K562 (cell line): ENCODE measurements at regions not wholly inside any gene's neighbourhood (a gene's known extent, or its start where the extent isn't known, plus 50 kb on each side); places are given as distances from the start of the nearest gene placed in this dataset.

ENCODE experiments used
- ATAC-seq: fragments of 200-7000 bp; cut with Tn5 transposase; 3 replicates; pipeline ENCODE4 v1.9.1; 2020; ENCODE audit warnings: moderate library complexity
- BruUV-seq: library from RNA; stranded (reverse); fragments of 400-500 nt; replicated peaks from 2 replicates; lab custom pipeline; 2021; lab: Mats Ljungman, UMichigan
- CTCF ChIA-PET: fragments of 300-600 bp; formaldehyde crosslinking; extraction: SDS; loops from one replicate; lab custom pipeline; 2021; ENCODE audit warnings: low intra/inter-chr PET ratio; lab: Yijun Ruan, JAX
- POLR2A ChIA-PET: fragments of 300-600, 350-650 bp; sonication (Branson Sonifier 250); formaldehyde crosslinking; extraction: SDS; loops from one replicate; lab custom pipeline; 2021; ENCODE audit warnings: antibody characterized with exemption, inconsistent platforms; lab: Yijun Ruan, JAX
- DNase-seq, 4 experiments: peaks; one replicate each; pipeline versions ENCODE4 v3.0.0 to v3.0.0-alpha.2; 2011 to 2018; ENCODE audit warnings: low spot score in 3 of 4, mixed read lengths in 3 of 4; ENCODE audit errors: extremely low read depth in 1 of 4
- FAIRE-seq: peaks from 2 replicates; lab custom pipeline; 2011; peaks lifted over from hg19 to GRCh38; lab: Jason Lieb, UNC
- H2AFZ ChIP-seq: 2 replicates; pipeline ENCODE4 v1.6.0; 2011; ENCODE audit warnings: low read depth, low read length, control low read depth, inconsistent platforms
- H3K27ac ChIP-seq: fragments of 200-600 bp; 3 replicates; pipeline ENCODE4 v1.8.0; 2011; ENCODE audit warnings: low read depth, mild to moderate bottlenecking, control low read depth, inconsistent platforms, low read length, moderate library complexity, mixed read lengths; ENCODE audit errors: extremely low read depth
- H3K27me3 ChIP-seq, 2 experiments: fragments of 300-600 bp in 1 of 2; 2 replicates in 1 of 2; 3 replicates in 1 of 2; pipeline versions ENCODE4 v1.6.0 to v1.8.0; 2011; ENCODE audit warnings: inconsistent platforms in 2 of 2, low read length in 2 of 2, mild to moderate bottlenecking in 1 of 2, mixed read lengths in 1 of 2, moderate library complexity in 1 of 2; ENCODE audit not compliant: control insufficient read depth in 2 of 2, insufficient read depth in 2 of 2
- H3K36me3 ChIP-seq: fragments of 300-600 bp; 3 replicates; pipeline ENCODE4 v1.8.0; 2011; ENCODE audit warnings: mild to moderate bottlenecking, low read length, inconsistent platforms; ENCODE audit not compliant: control insufficient read depth, insufficient read depth
- H3K4me1 ChIP-seq, 2 experiments: fragments of 200-600 bp in 1 of 2; replicated peaks in 1 of 2; 2 replicates in 1 of 2; 3 replicates in 1 of 2; pipeline versions ENCODE4 v1.5.1 to v1.8.0; 2011; ENCODE audit warnings: inconsistent platforms in 2 of 2, low read length in 2 of 2, mild to moderate bottlenecking in 1 of 2, mixed read lengths in 1 of 2, moderate library complexity in 1 of 2; ENCODE audit not compliant: control insufficient read depth in 2 of 2, insufficient read depth in 2 of 2
- H3K4me2 ChIP-seq: 2 replicates; pipeline ENCODE4 v1.6.1; 2011; ENCODE audit warnings: low read length, control low read depth, inconsistent platforms, mixed read lengths; ENCODE audit not compliant: insufficient read depth
- H3K4me3 ChIP-seq: fragments of 200-600 bp; sonication (generic), shearing (Covaris generic); 2 replicates; pipeline ENCODE4 v1.5.1; 2016; ENCODE audit warnings: control low read depth, inconsistent platforms
- H3K79me2 ChIP-seq: fragments of 200-600 bp; 3 replicates; pipeline ENCODE4 v1.8.0; 2011; ENCODE audit warnings: low read length, inconsistent platforms; ENCODE audit not compliant: control insufficient read depth, insufficient read depth
- H3K9ac ChIP-seq, 2 experiments: 2 replicates each; pipeline versions ENCODE4 v1.6.0 to v1.6.1; 2011; ENCODE audit warnings: low read depth in 2 of 2, low read length in 2 of 2, control low read depth in 1 of 2, inconsistent platforms in 1 of 2, mild to moderate bottlenecking in 1 of 2, mixed read lengths in 1 of 2; ENCODE audit not compliant: insufficient read depth in 1 of 2
- H3K9me1 ChIP-seq: one replicate; pipeline ENCODE4 v1.6.0; 2011; ENCODE audit warnings: inconsistent platforms, mild to moderate bottlenecking, low read length, moderate library complexity; ENCODE audit not compliant: control insufficient read depth, insufficient read depth
- H3K9me3 ChIP-seq: replicated peaks from 2 replicates; pipeline ENCODE4 v1.5.1; 2011; ENCODE audit warnings: low read depth, low read length, inconsistent platforms; ENCODE audit not compliant: control insufficient read depth, insufficient read depth
- H4K20me1 ChIP-seq: replicated peaks from 2 replicates; pipeline ENCODE4 v1.6.1; 2011; ENCODE audit warnings: low read length, inconsistent platforms, mixed read lengths; ENCODE audit not compliant: control insufficient read depth, insufficient read depth
- ARID2 ChIP-seq: fragments of 450-650 bp; IDR thresholded peaks from 2 replicates; pipeline ENCODE4 v1.6.1; 2017; ENCODE audit warnings: antibody characterized with exemption, mild to moderate bottlenecking
- BHLHE40 ChIP-seq: IDR thresholded peaks from 2 replicates; pipeline ENCODE4 v1.6.1; 2011; ENCODE audit warnings: low read length, improper control_type of control experiment
- NFE2 ChIP-seq: IDR thresholded peaks from 2 replicates; pipeline ENCODE4 v1.6.1; 2014; ENCODE audit warnings: antibody characterized with exemption, low read depth
- WHSC1 ChIP-seq: IDR thresholded peaks from one replicate; pipeline ENCODE4 v1.6.1; 2012; ENCODE audit warnings: low read length, control low read depth, inconsistent platforms
- ZNF212 ChIP-seq: fragments of 450-650 bp; formaldehyde crosslinking; IDR thresholded peaks from 2 replicates; pipeline ENCODE4 v1.4.0; 2020; ENCODE audit warnings: mild to moderate bottlenecking
- WGBS: fragments of 100-300 bp; shearing (Covaris generic); methylation state at CpG from one replicate; pipeline ENCODE4 v1.1.6; 2016; ENCODE audit warnings: low coverage, mixed read lengths; ENCODE audit not compliant: insufficient coverage; ENCODE audit errors: missing lambda C conversion rate; 5-methylcytosine and 5-hydroxymethylcytosine counted together
- in situ Hi-C: fragments of 300-500 bp; cut with MboI; formaldehyde crosslinking; loops from 4 replicates; pipeline ENCODE4 v1.15.0; 2018; ENCODE audit warnings: inconsistent platforms, mixed read lengths
- intact Hi-C: fragments of 100-400 bp; cut with micrococcal nuclease; formaldehyde crosslinking; loops from 2 replicates; pipeline ENCODE4 v1.14.2; 2022
- TF ChIP-seq, protein P1 (sequence below): fragments of 200-600 bp; sonication (generic); IDR thresholded peaks from one replicate; pipeline ENCODE4 v1.6.1; 2012; ENCODE audit warnings: mild to moderate bottlenecking, low read depth, low read length, inconsistent platforms
- TF ChIP-seq, protein P2 (sequence below): fragments of 150-350 bp; conservative IDR thresholded peaks from 2 replicates; pipeline ENCODE4 v1.6.1; 2014; ENCODE audit warnings: low read length
- TF ChIP-seq, protein P3 (sequence below): fragments of 250-450 bp; sonication (Bioruptor Pico); IDR thresholded peaks from 2 replicates; pipeline ENCODE4 v1.5.0; 2021

DNA sequence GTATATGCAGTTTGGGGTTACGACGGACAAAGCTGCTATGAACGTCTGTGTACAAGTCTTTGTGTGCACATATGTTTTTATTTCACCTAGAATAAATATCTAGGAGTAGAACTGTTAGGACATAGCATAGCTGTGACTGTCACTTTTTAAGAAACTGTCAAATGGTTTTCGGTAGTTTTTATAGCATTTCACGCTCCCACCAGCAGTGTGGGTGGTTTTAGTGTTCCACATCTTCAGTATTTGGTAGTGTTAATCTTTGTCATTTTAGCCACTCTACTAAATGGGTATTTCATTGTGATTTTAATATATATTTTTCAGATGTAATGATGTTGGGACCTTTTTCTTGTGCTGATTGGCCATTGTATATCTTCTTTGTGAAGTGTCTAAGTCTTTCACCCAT, 109.1 kb upstream of the BCAT1 start:
- WGBS, result 8% methylated on average over 5 of the region's 5 CpGs
- Histone ChIP-seq H3K27me3 (no peaks in the 10 kb centered on the region), H4K20me1 (no peaks in the 10 kb centered on the region), H3K79me2 (no peaks in the 10 kb centered on the region), H2AFZ (no peak overlapping the region), H3K27ac (no peak overlapping the region), H3K9me1 (no peaks in the 10 kb centered on the region), H3K9me3 (no peaks in the 10 kb centered on the region), H3K36me3 (no peaks in the 10 kb centered on the region), H3K4me1 (no peaks in the 10 kb centered on the region), H3K4me2 (no peak overlapping the region), H3K9ac (no peak overlapping the region), H3K4me3 (no peak overlapping the region)
- POLR2A ChIA-PET, result no interaction called here
- CTCF ChIA-PET, result no interaction called here
- FAIRE-seq, result no peak
- intact Hi-C loops, result loop anchor here (10.0 kb wide), 1 partner anchor 57 kb away; no protein-coding TSS in a partner anchor
- no peak for DNase-seq
- in situ Hi-C loops, result no loop called here
- BruUV-seq, result no TSS peak
- ATAC-seq, result no peak
- TF ChIP-seq WHSC1 (no peak), BHLHE40 (no peak), NFE2 (no peak), ZNF212 (CRISPR knock-in tag) (no peak), ARID2 (no peak)
- TF ChIP-seq, protein P1, sequence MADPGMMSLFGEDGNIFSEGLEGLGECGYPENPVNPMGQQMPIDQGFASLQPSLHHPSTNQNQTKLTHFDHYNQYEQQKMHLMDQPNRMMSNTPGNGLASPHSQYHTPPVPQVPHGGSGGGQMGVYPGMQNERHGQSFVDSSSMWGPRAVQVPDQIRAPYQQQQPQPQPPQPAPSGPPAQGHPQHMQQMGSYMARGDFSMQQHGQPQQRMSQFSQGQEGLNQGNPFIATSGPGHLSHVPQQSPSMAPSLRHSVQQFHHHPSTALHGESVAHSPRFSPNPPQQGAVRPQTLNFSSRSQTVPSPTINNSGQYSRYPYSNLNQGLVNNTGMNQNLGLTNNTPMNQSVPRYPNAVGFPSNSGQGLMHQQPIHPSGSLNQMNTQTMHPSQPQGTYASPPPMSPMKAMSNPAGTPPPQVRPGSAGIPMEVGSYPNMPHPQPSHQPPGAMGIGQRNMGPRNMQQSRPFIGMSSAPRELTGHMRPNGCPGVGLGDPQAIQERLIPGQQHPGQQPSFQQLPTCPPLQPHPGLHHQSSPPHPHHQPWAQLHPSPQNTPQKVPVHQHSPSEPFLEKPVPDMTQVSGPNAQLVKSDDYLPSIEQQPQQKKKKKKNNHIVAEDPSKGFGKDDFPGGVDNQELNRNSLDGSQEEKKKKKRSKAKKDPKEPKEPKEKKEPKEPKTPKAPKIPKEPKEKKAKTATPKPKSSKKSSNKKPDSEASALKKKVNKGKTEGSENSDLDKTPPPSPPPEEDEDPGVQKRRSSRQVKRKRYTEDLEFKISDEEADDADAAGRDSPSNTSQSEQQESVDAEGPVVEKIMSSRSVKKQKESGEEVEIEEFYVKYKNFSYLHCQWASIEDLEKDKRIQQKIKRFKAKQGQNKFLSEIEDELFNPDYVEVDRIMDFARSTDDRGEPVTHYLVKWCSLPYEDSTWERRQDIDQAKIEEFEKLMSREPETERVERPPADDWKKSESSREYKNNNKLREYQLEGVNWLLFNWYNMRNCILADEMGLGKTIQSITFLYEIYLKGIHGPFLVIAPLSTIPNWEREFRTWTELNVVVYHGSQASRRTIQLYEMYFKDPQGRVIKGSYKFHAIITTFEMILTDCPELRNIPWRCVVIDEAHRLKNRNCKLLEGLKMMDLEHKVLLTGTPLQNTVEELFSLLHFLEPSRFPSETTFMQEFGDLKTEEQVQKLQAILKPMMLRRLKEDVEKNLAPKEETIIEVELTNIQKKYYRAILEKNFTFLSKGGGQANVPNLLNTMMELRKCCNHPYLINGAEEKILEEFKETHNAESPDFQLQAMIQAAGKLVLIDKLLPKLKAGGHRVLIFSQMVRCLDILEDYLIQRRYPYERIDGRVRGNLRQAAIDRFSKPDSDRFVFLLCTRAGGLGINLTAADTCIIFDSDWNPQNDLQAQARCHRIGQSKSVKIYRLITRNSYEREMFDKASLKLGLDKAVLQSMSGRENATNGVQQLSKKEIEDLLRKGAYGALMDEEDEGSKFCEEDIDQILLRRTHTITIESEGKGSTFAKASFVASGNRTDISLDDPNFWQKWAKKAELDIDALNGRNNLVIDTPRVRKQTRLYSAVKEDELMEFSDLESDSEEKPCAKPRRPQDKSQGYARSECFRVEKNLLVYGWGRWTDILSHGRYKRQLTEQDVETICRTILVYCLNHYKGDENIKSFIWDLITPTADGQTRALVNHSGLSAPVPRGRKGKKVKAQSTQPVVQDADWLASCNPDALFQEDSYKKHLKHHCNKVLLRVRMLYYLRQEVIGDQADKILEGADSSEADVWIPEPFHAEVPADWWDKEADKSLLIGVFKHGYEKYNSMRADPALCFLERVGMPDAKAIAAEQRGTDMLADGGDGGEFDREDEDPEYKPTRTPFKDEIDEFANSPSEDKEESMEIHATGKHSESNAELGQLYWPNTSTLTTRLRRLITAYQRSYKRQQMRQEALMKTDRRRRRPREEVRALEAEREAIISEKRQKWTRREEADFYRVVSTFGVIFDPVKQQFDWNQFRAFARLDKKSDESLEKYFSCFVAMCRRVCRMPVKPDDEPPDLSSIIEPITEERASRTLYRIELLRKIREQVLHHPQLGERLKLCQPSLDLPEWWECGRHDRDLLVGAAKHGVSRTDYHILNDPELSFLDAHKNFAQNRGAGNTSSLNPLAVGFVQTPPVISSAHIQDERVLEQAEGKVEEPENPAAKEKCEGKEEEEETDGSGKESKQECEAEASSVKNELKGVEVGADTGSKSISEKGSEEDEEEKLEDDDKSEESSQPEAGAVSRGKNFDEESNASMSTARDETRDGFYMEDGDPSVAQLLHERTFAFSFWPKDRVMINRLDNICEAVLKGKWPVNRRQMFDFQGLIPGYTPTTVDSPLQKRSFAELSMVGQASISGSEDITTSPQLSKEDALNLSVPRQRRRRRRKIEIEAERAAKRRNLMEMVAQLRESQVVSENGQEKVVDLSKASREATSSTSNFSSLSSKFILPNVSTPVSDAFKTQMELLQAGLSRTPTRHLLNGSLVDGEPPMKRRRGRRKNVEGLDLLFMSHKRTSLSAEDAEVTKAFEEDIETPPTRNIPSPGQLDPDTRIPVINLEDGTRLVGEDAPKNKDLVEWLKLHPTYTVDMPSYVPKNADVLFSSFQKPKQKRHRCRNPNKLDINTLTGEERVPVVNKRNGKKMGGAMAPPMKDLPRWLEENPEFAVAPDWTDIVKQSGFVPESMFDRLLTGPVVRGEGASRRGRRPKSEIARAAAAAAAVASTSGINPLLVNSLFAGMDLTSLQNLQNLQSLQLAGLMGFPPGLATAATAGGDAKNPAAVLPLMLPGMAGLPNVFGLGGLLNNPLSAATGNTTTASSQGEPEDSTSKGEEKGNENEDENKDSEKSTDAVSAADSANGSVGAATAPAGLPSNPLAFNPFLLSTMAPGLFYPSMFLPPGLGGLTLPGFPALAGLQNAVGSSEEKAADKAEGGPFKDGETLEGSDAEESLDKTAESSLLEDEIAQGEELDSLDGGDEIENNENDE, result no peak
- TF ChIP-seq, protein P2, sequence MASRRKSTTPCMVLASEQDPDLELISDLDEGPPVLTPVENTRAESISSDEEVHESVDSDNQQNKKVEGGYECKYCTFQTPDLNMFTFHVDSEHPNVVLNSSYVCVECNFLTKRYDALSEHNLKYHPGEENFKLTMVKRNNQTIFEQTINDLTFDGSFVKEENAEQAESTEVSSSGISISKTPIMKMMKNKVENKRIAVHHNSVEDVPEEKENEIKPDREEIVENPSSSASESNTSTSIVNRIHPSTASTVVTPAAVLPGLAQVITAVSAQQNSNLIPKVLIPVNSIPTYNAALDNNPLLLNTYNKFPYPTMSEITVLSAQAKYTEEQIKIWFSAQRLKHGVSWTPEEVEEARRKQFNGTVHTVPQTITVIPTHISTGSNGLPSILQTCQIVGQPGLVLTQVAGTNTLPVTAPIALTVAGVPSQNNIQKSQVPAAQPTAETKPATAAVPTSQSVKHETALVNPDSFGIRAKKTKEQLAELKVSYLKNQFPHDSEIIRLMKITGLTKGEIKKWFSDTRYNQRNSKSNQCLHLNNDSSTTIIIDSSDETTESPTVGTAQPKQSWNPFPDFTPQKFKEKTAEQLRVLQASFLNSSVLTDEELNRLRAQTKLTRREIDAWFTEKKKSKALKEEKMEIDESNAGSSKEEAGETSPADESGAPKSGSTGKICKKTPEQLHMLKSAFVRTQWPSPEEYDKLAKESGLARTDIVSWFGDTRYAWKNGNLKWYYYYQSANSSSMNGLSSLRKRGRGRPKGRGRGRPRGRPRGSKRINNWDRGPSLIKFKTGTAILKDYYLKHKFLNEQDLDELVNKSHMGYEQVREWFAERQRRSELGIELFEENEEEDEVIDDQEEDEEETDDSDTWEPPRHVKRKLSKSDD, result no peak
- TF ChIP-seq, protein P3, sequence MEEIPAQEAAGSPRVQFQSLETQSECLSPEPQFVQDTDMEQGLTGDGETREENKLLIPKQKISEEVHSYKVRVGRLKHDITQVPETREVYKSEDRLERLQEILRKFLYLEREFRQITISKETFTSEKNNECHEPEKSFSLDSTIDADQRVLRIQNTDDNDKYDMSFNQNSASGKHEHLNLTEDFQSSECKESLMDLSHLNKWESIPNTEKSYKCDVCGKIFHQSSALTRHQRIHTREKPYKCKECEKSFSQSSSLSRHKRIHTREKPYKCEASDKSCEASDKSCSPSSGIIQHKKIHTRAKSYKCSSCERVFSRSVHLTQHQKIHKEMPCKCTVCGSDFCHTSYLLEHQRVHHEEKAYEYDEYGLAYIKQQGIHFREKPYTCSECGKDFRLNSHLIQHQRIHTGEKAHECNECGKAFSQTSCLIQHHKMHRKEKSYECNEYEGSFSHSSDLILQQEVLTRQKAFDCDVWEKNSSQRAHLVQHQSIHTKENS (CRISPR knock-in tag), result no peak
